Hypothalamus (tissue), 51 donors: ENCODE measurements at regions not wholly inside any gene's neighbourhood (a gene's known extent, or its start where the extent isn't known, plus 50 kb on each side); places are given as distances from the start of the nearest gene placed in this dataset.

Experiments
- DNase-seq, 51 donors: peaks; one replicate each; lab custom pipeline; 2025; lab: John Stamatoyannopoulos, UW

DNA sequence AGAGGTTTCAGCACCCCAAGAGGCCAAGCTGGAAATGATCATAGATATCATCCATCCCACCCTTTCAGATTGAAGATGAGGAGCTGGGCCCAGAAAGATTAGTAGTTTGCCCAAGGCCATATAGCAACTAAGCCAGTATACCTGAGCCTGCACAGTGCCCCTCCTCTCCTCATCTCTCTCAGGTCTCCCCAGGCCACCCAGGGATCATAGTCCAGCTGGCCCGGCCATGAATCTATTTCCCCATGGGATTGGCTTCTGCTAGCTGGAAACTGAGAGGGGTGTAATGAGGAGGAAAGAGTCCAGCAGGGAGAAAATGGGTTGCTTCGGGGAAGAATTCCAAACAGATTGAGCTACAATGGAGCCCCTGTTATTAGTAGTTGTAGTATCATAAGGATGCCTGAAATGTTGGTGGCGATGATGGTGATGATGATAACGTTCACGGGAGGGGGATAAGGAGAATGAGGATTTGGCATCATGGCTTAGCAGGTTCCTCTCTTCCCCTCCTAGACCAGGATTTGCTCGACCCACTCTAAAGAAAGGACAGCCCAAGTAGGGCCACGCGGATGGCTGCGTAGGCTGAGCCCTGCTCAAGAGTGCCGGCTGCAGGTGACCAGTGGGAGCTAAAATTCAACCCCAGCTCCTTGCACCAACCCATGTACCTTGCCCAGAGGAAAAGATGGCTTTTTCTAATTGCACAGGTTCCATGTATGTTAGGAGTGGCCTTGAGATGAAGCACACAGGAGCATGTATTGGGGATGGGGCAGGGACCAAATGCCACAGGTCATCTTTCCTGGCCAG is 117.8 kb upstream of the PJA1 start:
- DNase-seq: no peak

DNA sequence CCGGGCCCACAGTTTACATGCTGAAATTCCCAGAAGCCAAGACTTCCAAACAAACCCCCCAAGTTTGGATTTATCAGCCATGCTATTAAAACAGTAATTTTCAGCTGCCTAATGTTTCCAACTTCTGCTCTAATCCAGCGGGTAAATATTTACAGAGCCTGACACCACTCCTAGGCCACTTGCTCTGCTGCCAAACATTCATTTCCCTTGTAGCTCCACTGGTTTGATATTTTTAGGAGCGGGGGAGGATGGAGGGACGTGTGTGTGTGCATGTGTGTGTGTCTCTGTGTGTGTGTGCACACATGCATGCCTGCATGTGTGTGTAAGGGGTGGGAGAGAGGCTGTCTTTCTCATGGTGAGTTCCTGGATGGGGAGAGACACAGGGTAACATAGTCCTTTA is 115.7 kb upstream of the PJA1 start:
- no peak for DNase-seq

DNA sequence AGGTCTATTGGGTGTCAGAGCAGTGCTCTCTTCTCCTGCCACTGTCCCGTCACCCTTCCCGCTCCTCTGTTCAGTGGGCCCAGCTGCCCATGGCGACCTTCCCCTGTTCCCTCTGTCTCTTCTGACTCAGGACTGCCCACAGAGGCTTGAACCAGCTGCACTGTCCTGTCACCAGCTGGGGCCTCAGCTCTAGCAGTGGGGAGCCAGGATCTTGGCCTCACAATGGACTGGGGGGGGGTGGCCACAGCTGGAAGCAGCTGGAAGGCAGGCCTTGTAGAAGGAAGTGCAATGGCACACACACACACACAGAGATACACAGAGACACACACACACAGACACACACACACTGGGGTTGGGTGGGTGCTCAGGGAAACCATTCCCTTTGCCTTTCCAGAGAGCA is 114.0 kb upstream of the PJA1 start:
- no peak for DNase-seq

DNA sequence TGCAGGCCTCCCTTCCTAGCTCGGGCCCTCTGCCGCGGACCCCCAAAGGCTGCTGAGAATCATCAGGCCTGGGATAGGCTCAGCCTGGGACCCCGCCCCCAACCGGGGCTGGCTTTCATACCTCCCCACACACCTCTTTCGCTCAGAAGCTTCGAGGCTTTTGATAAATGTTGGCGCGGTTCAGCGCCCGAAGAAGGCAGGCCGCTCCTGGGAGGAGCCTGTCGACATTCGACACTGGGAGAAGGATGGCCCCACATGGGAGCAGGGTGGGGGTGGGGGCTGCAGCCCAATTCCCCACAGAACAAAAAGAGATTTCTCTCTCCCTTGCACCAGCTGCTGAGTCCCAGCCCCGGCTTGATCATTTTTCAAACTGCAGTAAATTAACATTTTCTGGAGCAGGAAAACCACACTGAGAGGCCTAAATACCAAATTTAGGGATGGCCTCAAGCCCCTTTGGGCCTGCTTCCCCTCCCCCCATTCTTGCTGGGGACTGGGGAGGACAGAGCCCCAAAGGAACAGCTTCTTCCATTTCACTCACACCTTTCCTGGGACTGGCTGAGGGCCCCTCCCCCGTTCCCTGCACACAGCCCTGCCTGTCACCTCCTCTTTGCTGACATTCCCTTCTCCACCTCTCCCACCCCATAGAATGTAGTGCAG is 112.9 kb upstream of the PJA1 start:
- no peak for DNase-seq

DNA sequence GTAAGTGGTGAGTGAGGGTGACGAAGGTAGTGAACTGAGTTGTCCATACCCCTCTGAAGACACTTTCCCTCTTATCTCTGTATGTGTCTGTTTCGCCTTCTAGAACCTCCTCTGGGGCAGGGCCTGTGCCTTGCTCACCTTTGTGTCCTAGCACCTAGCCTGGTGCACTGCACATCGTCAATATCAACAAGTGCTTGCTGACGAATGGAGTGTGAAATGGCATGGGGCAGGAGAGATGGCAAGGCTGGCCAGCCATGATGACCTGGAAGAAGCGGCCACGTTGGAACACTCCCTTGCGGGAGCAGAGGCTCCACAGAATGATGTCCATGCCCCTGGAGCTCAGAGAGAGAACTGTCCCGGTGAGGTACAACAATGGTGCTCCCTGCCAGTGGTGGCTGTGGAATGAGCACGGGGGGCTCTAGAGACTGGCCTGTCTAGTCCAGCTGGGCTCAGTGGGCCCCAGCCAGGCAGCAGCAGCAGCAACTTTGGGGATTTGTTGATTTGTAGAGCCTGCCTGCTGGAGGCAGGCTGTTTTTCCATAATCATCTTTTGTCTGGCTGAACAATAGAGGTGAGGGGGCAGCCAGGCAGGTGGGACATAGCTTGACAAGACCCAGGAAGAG is 112.2 kb upstream of the PJA1 start:
- no peak for DNase-seq

DNA sequence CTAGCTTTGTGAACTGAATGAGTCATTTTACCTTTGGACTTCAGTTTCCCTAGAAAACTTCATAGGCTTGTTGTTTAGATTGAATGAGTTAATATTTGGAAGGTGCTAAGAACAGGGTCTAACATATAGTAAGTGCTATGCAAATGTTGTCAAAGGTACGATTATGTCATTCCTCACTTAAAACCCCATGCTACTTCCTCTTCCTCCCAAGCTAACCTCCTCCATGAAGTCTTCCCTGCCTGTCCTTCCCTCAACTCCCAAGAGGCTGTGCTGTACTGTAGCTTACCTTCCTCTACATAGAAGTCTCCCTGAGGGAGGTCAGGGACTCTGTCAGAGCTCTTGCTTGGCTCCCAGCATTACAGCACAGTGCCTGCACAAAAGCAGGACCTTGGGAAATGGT is 103.4 kb upstream of the PJA1 start:
- DNase-seq: no peak

DNA sequence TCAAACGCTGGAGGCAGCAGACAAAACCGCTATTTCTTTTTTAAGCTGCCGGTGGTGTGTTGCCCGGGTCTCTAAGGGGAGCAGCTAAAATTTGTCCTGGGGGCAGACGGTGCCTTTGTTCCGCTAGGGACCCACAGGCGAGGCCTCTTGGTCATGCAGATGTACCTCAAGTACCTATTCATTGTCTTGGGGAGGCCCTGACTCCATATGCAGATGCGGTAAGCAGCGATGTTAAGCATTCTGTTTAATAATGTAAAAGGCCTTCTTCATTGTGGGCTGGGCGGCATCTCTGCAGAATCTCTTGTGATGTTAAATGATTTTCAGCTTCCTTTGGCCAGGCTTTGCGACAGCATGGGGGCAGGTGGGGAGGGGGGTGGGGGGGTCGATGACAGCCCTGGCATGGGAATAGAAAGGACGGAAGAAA is 98.9 kb upstream of the PJA1 start:
- no peak for DNase-seq

DNA sequence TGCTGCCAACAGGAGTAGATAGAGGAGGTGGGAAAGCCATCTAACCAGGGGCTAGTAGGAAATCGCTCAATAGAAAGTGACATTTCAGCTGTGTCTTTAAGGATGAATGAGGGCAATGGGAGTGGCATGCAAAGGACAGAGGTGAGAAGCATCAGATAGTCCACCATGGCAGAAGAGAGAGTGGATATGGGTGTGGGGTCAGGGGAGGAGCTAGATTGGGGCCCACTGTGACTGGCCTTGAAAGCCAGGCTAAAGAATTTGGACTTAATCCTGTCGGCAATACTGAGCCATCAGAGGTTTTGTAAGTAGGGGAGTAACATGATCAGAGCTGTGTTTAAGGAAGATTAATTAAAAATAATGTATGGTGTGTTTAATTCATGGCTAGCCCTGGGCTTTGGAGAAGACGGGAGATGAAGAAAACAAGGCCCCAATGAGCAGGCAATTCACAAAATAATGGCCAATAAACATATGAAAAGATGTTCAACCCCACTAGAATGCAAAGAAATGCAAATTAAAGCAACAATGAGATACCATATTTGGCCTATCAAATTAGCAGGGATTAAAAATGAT is 98.1 kb upstream of the PJA1 start:
- no peak for DNase-seq

DNA sequence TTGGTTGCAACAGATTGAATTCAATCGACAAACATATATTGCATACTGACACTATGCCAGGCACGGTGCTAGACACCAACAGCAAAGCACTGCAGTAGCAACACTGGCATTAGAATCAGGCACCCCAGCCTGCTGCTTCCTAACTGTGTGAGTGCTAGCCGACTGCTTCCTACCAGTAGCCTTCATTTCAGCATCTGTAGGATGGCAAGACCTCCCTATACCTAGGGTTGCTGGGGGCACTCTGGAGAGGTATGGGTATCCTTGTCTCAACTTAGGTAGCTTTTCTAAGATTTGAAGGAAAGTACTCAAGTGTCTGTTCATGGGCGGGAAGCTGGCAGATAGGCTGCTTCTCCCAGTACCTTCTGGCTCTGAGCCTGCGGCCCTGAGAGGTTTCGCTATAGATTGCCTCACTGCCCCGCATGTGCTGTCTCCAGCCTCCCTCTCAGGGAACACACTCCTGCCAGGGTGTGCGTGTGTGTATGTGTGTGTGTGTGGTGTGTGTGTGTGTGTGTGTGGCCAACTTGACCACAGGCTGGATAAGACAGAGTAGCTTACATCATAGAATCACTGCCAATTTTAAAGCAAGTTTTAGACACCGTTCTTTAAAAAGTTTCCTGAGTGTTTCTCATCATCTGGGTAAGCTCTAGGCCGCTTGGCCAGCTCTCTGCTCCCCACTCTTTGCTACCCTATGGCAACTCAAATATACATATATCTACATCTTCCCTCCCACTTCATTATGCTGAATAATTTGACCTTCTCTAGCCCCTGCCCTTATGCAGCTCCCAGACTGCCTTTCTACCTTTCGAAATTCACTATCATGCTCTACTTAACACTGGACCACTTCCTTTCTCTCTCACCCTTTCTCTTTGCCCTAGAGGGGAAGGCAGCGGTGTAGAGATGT is 97.0 kb upstream of the PJA1 start:
- no peak for DNase-seq

DNA sequence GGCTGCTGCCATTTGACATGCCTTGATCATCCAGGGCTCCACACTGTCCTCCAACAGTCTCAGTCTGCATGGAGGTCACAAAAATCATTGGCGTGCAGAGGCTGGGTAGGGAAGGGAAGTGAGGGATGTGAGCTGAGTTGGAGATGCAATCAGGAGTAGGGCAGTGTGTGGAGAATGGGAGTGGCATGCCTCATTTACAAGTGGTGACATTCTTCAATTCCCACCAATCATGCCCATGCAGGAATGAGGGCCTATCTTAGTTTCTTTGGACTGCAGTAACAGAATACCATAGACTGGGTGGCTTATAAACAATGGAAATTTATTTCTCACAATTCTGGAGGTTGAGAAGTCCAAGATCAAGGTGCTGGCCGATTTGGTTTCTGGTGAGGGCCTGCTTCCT is 94.9 kb upstream of the PJA1 start:
- no peak for DNase-seq

DNA sequence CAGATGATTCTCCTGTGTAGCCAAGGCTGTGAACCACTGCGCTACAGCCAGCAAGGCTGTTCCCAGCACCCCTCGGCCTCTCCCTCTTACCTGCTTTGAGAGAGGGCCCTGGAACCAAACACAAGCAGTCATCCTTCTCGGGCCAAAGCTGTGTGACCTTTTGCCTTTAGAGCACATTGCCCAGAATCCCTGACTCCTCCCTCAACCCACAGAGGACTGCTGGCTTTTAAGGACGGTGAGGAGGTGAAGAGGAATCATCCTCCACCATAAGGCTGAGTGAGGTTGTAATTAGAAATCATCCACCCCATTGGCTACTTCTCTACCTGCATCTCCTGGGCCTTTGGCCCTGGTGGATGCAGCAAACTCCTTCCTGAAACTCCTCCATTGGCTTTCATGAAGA is 93.6 kb upstream of the PJA1 start:
- no peak for DNase-seq

DNA sequence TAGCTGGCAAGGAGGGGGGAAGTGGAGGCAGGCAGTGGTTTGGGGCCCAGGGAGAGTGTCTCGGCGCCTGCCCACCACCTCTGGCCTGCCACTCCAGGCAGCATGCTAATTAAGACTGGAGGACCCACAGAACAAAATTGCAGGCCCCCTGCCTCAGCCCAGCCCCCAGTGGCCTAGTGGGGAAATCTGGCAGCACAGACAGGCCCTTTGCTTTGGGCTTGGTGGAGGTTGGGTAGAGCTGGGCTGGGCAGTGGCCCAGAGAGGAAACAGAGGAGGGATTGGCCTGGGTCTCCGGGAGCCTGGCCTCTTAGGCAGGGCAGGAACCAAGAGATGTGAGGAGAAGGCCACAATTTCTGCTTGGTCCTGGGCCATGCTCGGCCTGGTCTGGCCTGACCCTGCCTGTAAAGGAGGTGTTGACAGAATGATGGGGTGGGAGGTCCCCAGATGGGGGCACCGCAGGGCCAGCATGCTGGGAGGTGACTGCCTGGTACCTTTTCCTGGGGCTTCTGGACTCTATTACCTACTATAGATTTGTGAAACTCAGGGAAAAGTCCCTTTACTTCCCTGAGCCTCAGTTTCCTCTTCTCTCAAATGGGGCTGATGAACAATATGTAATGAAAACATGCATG is 92.4 kb upstream of the PJA1 start:
- DNase-seq: peak in 14 of 51 donors; percentile 1 to 30 (median 10)

DNA sequence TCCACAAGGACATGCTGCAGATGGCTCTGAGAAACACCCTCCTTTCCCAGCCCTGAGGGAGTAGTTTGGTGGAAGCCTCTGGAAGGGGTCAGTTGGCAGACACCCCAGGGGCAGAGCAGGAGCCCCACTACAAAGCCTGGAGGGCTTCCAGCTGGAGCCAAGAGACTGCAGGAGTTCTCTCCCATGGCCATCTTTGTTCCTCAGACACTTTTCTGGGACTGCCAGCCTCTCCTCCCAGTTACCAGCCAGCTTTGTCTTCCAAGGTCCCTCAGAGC is 91.0 kb upstream of the PJA1 start:
- DNase-seq: peak in 8 of 51 donors; percentile 0 to 13 (median 6)

DNA sequence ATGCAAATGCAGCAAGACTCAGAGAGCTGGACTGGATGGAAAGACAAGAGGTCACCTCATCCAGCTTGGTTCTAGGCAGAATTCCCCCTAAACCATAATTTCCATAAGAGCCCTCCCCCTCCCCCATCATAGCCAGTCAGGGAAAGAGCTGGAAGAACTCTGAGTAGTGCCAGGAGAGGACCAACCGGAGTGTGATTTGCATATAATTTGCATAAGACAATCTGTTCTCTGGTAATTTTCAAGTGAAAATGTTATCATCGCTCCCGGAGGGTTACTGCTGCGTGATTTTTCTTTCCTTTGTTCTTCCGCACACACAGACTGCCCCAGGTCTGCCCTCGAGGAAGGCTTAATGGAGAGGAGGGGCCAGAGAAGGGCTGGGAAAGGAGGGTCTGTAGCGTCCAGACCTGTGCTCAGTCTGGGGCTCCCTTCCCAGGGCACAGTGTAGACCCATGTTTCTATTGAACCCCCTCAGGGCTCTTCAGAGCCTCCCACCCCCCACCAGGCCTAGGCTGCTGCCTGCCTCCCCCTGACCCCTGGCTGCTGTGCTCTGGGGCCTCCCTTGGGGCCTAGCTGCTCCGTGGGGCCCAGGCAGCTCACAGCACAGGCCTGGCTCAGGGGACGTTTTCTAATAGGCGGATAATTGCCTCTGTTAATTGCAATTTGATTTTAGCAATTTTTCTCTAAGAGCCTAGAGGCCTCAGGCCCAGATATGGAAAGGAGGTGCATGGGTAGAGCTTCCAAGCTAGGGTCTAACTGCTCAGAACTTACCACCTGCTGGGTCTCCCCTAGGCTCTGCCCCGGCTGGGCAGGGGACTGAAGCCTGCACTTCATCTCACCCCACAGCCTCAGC is 90.4 kb upstream of the PJA1 start:
- DNase-seq: no peak

DNA sequence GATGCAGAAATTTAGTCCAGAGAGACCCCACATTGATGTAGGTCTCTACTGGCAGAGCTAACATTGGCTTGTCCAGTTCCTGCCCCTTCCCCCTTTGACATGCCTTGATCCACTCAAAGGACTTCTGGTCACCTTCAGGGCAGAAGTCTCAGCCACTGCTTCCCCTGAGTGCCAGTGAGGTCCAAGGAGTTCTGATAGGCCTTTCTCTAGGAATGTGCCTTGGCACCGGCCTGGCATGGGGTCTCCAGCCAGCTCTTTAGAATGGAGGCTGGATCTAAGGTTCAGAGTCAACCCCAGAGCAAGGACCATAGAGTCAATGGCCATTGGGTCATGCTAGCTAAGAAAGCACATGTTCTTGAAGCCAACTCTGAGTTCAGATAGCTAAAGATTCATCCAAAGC is 88.6 kb upstream of the PJA1 start:
- DNase-seq: no peak

DNA sequence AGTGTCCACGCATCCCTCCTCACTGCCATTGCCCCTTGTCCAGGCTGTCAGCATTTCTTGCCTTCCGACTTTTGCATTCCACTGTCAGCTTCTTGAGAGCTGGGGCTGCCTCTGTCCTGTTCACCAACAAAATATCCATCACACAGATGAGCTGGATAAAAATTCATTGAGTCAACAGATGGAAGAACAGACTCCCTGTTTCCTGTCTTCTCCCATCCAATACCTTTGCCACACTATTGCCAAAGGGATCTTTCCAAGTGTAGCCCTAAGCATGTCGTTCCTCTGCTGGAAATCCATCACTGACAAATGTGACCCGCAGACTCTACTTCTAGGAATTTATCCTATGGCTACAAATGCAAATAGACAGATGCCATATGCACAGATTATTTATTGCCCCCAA is 78.0 kb upstream of the PJA1 start:
- no peak for DNase-seq

DNA sequence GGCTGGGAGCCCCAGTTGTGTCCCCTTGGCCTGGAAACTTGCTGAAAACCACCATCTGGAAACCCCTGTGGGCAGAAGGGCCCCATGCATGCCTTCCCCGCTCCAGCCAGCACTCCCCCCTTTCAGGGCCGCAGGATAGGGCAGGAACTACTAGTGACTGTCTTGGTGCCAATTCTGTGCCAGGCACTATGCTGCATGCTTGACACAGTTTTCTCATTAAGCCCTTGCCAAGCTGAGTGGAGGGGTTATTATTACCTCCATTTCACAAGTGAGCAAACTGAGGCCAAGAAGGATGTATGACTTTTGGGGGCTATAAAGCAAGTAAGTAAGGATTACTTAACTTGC is 73.6 kb upstream of the PJA1 start:
- DNase-seq: peak in 3 of 51 donors; percentile 15 to 50 (median 17)

DNA sequence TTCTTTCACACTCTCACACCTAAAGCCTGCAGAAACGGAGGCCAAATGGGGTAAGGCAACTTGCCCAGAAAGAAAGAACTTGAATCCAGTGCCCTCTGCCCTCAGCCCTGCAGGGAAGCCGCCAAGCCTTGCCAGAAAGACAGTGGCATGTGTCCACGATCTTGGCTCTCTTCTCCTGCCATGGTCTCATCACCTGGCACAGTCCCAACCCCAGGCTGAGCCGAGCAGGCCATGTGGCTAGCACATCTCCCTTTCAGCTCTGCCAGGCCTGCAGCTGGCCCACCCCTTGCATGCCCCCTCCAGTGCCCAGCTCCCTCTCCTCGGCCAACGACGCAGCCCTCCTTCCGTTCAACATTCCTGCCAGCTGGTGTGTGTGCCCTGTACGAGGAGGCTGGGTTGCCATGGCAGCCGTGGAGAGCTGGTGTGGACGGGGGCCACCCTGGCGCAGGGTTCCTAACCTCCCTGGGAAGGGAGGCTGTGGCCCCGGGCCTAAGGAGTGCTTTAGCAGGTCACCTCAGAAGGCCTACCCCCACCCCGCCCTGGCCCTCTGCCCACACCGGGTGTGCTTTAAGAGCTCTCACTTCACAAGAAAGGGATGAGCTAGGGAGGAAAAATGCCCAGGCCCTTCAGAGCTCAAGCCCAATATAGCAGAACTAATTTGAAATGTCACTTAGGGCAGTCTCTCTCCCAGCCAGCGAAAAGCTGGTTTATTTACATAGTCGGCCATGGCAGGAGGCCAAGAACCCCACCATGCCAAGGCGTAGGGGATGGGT is 73.0 kb upstream of the PJA1 start:
- DNase-seq: peak; percentile 0 to 82 (median 56)

DNA sequence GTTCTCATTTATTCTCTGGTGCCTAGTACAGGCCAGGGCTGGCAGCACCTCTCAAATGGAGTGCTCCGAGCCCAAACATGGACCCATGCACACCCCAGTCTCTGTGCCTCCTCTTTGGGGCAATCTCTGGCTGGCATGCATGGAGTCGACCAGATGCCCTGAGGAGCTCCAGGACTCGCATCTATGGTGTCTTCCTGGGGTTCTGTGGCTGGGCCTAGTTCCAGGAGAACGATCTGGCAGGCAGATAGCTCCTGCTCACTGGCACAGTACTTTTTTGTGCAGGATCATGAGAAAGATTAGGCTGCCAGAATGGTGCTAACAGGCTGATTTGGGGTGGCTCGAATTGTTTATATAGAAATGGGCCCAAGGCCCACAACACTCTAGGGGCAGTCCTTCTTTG is 72.0 kb upstream of the PJA1 start:
- no peak for DNase-seq
